MM.1S (cell line): ENCODE measurements at regions not wholly inside any gene's neighbourhood (a gene's known extent, or its start where the extent isn't known, plus 50 kb on each side); places are given as distances from the start of the nearest gene placed in this dataset.

Source experiments
- CTCF ChIP-seq: fragments of 300-600 bp; sonication (generic); IDR thresholded peaks from 2 replicates; pipeline ENCODE4 v1.5.1; 2016; ENCODE audit warnings: antibody characterized with exemption, low read length, mixed read lengths
- EZH2phosphoT487 ChIP-seq: fragments of 300-600 bp; sonication (generic); IDR thresholded peaks from 2 replicates; pipeline ENCODE4 v1.6.1; 2018; ENCODE audit warnings: antibody characterized with exemption, low read length

- no peak for TF ChIP-seq CTCF
- no peak for TF ChIP-seq EZH2phosphoT487
Measured at GRCh38 chr7:81533931-81534330, 235.9 kb downstream of the HGF start.
